HFF-Myc (cell line): ENCODE measurements at regions not wholly inside any gene's neighbourhood (a gene's known extent, or its start where the extent isn't known, plus 50 kb on each side); places are given as distances from the start of the nearest gene placed in this dataset.

Source experiments
- DNase-seq: peaks from one replicate; pipeline ENCODE4 v3.0.0-alpha.2; 2011; ENCODE audit warnings: low read depth; ENCODE audit errors: extremely low read depth
- H3K4me3 ChIP-seq: replicated peaks from 2 replicates; pipeline ENCODE4 v1.5.1; 2011; ENCODE audit warnings: low read depth, mild to moderate bottlenecking, control low read depth, low read length
- TF ChIP-seq, protein P1 (sequence below): IDR thresholded peaks from 2 replicates; pipeline ENCODE4 v1.5.1; 2012; ENCODE audit warnings: mild to moderate bottlenecking, low read depth, low read length, control low read depth; ENCODE audit errors: missing control alignments

- no peak overlapping the region for H3K4me3 ChIP-seq
- no peak for DNase-seq
- TF ChIP-seq, protein P1, sequence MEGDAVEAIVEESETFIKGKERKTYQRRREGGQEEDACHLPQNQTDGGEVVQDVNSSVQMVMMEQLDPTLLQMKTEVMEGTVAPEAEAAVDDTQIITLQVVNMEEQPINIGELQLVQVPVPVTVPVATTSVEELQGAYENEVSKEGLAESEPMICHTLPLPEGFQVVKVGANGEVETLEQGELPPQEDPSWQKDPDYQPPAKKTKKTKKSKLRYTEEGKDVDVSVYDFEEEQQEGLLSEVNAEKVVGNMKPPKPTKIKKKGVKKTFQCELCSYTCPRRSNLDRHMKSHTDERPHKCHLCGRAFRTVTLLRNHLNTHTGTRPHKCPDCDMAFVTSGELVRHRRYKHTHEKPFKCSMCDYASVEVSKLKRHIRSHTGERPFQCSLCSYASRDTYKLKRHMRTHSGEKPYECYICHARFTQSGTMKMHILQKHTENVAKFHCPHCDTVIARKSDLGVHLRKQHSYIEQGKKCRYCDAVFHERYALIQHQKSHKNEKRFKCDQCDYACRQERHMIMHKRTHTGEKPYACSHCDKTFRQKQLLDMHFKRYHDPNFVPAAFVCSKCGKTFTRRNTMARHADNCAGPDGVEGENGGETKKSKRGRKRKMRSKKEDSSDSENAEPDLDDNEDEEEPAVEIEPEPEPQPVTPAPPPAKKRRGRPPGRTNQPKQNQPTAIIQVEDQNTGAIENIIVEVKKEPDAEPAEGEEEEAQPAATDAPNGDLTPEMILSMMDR = no peak
Measured at GRCh38 chr9:79809316-79809876, 237.6 kb downstream of the TLE4 start.

- TF ChIP-seq, protein P1 = no peak
- DNase-seq = no peak
- H3K4me3 ChIP-seq = no peak overlapping the region
Measured at GRCh38 chr9:79807971-79808370, 236.2 kb downstream of the TLE4 start.

GRCh38 chr9:79806086-79806485 is 234.3 kb downstream of the TLE4 start:
- TF ChIP-seq, protein P1 = no peak
- no peak overlapping the region for H3K4me3 ChIP-seq
- no peak for DNase-seq

DNA sequence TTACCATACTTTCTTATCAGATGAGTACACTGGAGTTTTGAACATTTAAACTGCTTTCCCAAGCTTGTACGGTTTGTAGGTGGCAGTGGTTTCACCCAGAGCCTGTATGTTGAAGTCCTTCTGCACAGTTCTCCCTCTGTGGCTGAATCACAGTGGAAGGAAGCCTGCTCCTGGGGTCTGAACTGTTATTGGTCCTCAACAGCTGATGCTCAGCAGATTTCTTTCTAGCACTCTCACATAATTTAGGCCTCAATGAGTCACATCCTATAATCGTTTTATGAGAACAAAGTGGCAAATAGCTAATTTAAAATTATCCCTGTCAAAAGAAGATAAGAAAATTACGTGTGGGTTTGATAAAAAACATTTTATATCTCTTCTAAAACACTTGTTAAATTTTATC is 229.7 kb downstream of the TLE4 start:
- H3K4me3 ChIP-seq = no peak overlapping the region
- no peak for DNase-seq
- TF ChIP-seq, protein P1 = no peak

- DNase-seq = no peak
- H3K4me3 ChIP-seq = no peak overlapping the region
- TF ChIP-seq, protein P1 = no peak
Measured at GRCh38 chr9:79800578-79800977, 228.8 kb downstream of the TLE4 start.

GRCh38 chr9:79799691-79800335 is 228.0 kb downstream of the TLE4 start:
- TF ChIP-seq, protein P1 = no peak
- no peak for DNase-seq
- H3K4me3 ChIP-seq = no peak overlapping the region

GRCh38 chr9:79798450-79798849 is 226.7 kb downstream of the TLE4 start:
- no peak for DNase-seq
- TF ChIP-seq, protein P1 = no peak
- H3K4me3 ChIP-seq = no peak overlapping the region
